ENCODE measurements at regions not wholly inside any gene's neighbourhood (a gene's known extent, or its start where the extent isn't known, plus 50 kb on each side); places are given as distances from the start of the nearest gene placed in this dataset.

- FAIRE-seq (no peak), DNase-seq (ENCODE audit: insufficient read length, low spot score) (no peak)
- no peak for TF ChIP-seq POLR2A (IDR thresholded peaks at IDR 0.05; ENCODE audit: low read depth, low read length)
These were observed 119.0 kb upstream of the MCHR2 start for GRCh38 chr6:100112855-100113508.

DNA sequence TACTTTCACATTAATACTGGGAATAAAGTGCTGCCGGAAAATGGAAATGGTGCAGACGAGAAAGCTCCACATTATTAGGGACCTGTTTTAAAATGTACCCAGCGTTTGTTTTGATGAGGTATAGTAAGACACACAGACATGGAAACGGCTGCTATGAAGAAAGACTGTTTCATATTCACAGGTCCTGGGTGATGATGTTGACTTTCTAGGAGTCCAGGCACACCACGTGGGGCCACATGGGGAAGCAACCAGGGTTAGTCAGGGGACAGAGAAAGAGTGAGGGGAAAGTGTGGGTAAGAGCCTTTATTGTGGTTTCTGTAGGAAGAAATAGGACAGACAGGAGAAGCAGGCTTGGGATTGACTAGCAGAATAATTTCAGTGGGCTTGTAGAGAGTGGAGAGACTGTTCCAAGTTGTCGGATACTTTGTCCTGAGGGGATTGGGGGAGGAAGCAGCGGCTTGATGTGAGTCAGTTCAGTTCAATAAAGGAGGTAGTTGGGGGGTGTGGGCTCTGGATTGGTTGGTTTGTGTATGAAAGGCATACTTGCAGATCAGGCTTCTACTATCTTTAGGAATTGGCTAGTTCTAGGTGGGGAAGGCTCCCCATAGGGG lies 112.0 kb upstream of the MCHR2 start:
- DNase-seq (ENCODE audit: insufficient read length, low spot score) = no peak
- FAIRE-seq = no peak
- TF ChIP-seq POLR2A (IDR thresholded peaks at IDR 0.05; ENCODE audit: low read depth, low read length) = no peak

GRCh38 chr6:100105138-100105537 lies 111.1 kb upstream of the MCHR2 start:
- DNase-seq (ENCODE audit: insufficient read length, low spot score) (no peak), FAIRE-seq (no peak)
- no peak for TF ChIP-seq POLR2A (IDR thresholded peaks at IDR 0.05; ENCODE audit: low read depth, low read length)

DNA sequence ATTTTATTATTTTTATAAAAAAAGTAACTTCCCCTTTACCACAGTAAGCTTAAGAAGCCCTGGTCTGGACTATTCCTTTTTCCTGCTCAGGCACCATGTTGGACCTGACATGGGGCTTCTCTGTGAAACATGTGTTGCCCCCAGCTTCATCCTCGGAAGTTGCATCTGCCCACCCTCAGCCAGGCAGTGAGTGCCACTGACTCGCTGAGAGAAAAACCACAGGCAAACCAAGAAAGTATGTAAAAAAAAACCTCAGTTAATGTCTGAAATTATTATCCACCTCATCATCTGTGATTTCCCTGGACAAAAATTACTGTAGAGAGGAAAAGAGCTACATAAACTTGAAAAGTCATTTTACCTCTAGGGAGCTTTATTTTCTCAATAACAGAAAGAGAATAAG lies 109.9 kb upstream of the MCHR2 start:
- no peak for DNase-seq (ENCODE audit: insufficient read length, low spot score)
- FAIRE-seq = no peak
- no peak for TF ChIP-seq POLR2A (IDR thresholded peaks at IDR 0.05; ENCODE audit: low read depth, low read length)

- no peak for FAIRE-seq
- no peak for TF ChIP-seq POLR2A (IDR thresholded peaks at IDR 0.05; ENCODE audit: low read depth, low read length)
These were observed 109.2 kb upstream of the MCHR2 start for GRCh38 chr6:100103194-100103593.

DNA sequence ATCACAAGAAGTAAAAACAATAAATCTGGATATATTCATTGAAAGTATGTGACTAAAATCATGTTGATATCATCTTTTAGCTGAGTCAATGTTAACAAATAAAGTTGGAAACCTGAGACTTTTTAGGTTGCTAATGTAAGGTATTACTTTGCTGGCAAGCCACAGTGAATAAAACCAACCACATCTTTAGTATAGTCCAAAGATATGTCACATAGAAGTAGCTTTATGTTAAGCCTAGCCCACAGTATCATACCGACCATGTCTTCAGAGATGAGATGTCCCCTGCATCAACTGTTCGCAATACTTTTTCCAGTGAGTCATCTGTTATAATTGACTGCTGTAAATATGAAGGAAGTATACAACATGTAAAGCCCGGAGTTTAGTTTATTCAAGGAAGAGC lies 107.6 kb upstream of the MCHR2 start:
- no peak for FAIRE-seq
- TF ChIP-seq POLR2A (IDR thresholded peaks at IDR 0.05; ENCODE audit: low read depth, low read length) = no peak
- no peak for DNase-seq (ENCODE audit: insufficient read length, low spot score)

More at GRCh38 chr6:100103194-100103593, 109.2 kb upstream of the MCHR2 start:
- no peak for DNase-seq (ENCODE audit: insufficient read length, low spot score)

DNA sequence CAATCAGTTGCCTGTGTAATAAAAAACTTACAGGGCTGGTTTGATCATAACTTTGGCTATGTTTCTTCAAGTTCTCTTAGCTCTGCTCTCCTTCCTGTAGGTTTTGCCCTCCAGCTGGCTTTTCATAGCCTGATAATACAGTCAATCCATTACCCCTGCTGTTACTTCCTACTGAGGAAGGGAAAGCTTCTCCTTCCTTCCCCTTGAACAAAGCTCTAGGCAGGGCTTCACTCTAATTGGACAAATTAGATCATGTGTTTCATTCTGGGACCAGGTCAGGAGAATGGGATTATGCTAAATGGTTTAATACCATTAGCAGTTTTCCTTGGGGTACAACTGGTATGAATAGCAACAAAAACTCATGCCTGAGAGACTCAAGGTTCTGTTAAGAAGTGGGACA lies 106.8 kb upstream of the MCHR2 start:
- no peak for FAIRE-seq
- no peak for TF ChIP-seq POLR2A (IDR thresholded peaks at IDR 0.05; ENCODE audit: low read depth, low read length)
- DNase-seq (ENCODE audit: insufficient read length, low spot score) = no peak

GRCh38 chr6:100099189-100100074 lies 105.4 kb upstream of the MCHR2 start:
- no peak for FAIRE-seq
- no peak for DNase-seq (ENCODE audit: insufficient read length, low spot score)
- TF ChIP-seq POLR2A (IDR thresholded peaks at IDR 0.05; ENCODE audit: low read depth, low read length) = no peak

- no peak for TF ChIP-seq POLR2A (IDR thresholded peaks at IDR 0.05; ENCODE audit: low read depth, low read length)
- FAIRE-seq (no peak), DNase-seq (ENCODE audit: insufficient read length, low spot score) (no peak)
These were observed 102.9 kb upstream of the MCHR2 start for GRCh38 chr6:100096936-100097335.

GRCh38 chr6:100096341-100096740 lies 102.3 kb upstream of the MCHR2 start:
- TF ChIP-seq POLR2A (IDR thresholded peaks at IDR 0.05; ENCODE audit: low read depth, low read length) = no peak
- FAIRE-seq = no peak
- no peak for DNase-seq (ENCODE audit: insufficient read length, low spot score)

DNA sequence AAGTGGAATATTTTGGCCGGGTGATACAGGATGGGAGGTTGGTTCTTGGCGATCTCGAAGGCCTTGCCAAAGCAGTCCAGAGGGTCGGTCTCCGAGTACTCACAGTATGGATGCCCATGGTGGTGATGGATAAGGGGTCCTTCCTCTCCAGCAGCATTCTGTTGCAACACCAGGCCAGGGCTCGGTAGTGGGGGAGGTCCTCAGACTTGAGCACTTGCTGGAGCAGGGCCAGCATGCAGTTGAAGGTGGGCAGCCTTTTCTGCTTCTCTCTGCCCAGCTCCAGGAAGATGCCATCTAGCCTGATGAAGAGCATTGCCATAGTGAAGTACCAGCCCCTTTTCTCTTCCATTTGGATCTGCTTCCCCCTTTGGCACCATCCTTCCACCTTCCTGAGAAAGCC lies 99.4 kb upstream of the MCHR2 start:
- DNase-seq (ENCODE audit: insufficient read length, low spot score) (no peak), FAIRE-seq (no peak)
- TF ChIP-seq POLR2A (IDR thresholded peaks at IDR 0.05; ENCODE audit: low read depth, low read length) = no peak

GRCh38 chr6:100088009-100088408 lies 94.0 kb upstream of the MCHR2 start:
- no peak for TF ChIP-seq POLR2A (IDR thresholded peaks at IDR 0.05; ENCODE audit: low read depth, low read length)
- DNase-seq (ENCODE audit: insufficient read length, low spot score) = no peak
- FAIRE-seq = no peak

DNA sequence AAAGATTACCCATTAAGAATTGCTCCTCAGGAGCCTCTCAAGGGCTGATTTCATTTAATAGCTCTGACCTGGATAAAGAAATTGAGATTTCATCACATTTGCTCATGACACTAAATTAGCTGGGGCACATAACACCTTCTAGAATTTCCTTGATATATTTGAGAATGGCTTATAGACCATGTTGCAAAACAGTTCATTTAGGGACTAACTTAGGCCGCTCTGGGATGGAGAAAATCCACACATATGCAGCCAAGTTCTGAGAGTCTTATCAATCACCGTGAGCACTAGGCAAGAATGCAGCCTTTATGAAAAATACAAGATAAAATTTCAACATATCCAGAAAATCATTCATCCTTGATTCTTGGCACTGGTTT lies 91.0 kb upstream of the MCHR2 start:
- no peak for DNase-seq (ENCODE audit: insufficient read length, low spot score)
- FAIRE-seq = no peak
- TF ChIP-seq POLR2A (IDR thresholded peaks at IDR 0.05; ENCODE audit: low read depth, low read length) = no peak

DNA sequence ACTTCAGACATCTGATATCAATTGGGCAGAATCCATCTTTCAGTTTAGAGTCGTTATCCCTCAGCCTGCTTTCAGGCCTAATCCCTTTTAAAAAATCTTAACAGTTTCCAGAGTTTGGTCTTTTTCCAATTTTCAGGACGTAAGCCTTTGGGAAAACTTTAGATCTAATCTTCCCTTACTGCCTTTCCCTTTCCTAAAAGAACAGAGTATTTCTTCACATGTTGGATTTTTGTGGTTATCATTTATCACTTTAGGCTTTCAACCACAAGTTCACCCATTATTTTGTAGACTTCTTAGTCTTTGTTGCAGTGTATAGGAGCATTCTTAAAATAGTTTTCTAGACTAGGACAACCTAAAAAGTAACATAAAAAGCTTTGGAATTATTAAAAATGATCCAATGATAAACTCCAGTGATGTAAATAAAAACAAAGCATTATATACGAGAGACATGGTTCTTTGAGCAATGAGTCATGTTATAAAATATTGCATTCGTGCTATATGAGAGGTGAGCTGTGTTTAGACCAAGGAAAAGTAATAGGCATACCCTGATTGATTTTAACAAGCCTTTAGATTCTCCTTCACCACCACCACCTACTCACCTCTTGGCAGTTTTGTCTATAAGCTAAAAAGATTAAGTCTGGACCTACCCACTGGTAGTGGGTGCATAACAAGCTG lies 90.4 kb upstream of the MCHR2 start:
- no peak for TF ChIP-seq POLR2A (IDR thresholded peaks at IDR 0.05; ENCODE audit: low read depth, low read length)
- DNase-seq (ENCODE audit: insufficient read length, low spot score) (no peak), FAIRE-seq (no peak)
